ENCODE measurements at regions not wholly inside any gene's neighbourhood (a gene's known extent, or its start where the extent isn't known, plus 50 kb on each side); places are given as distances from the start of the nearest gene placed in this dataset.

- TF ChIP-seq CTCF (optimal IDR thresholded peaks at IDR 0.05 in 1 of 3, IDR thresholded peaks at IDR 0.05 in 1 of 3, conservative IDR thresholded peaks at IDR 0.05 in 1 of 3; ENCODE audit: extremely low read depth in 1 of 3, insufficient read depth in 2 of 3, low read length in 3 of 3) (no peak), EZH2 (IDR thresholded peaks at IDR 0.05; ENCODE audit: low read length) (no peak)
- Histone ChIP-seq H2AFZ (ENCODE audit: control insufficient read depth, low read length) (no peak overlapping the region), H3K9me3 (ENCODE audit: control insufficient read depth, low read depth, low read length) (no peaks in the 10 kb centered on the region), H3K9me1 (ENCODE audit: control insufficient read depth, extremely low read depth, insufficient read depth, low read length) (no peaks in the 10 kb centered on the region), H3K79me2 (ENCODE audit: control insufficient read depth, insufficient read depth, low read length) (no peaks in the 10 kb centered on the region), H3K36me3 (ENCODE audit: control insufficient read depth in 2 of 2, extremely low read depth in 1 of 2, insufficient read depth in 2 of 2, low read length in 2 of 2) (no peaks in the 10 kb centered on the region), H3K4me1 (ENCODE audit: control insufficient read depth, extremely low read depth, insufficient read depth, low read length) (peaks cover 3% of the 10 kb centered on the region), H3K4me3 (ENCODE audit: control insufficient read depth in 2 of 3, extremely low read depth in 1 of 3, insufficient read depth in 2 of 3, low read depth in 1 of 3, low read length in 3 of 3) (no peak overlapping the region), H3K27ac (ENCODE audit: control insufficient read depth, insufficient read depth, low read length) (no peak overlapping the region), H4K20me1 (ENCODE audit: control insufficient read depth, extremely low read depth, insufficient read depth, low read length) (no peaks in the 10 kb centered on the region), H3K9ac (ENCODE audit: control insufficient read depth, extremely low read depth, insufficient read depth, low read length) (no peak overlapping the region), H3K27me3 (ENCODE audit: control insufficient read depth, extremely low read depth, insufficient read depth, low read length) (no peaks in the 10 kb centered on the region), H3K4me2 (ENCODE audit: control insufficient read depth, extremely low read depth, insufficient read depth, low read depth, low read length) (no peak overlapping the region)
- FAIRE-seq: no peak
- DNase-seq (ENCODE audit: low read depth, low spot score): no peak
- dilution Hi-C loops (cut with MboI; ENCODE audit: extremely low pct_ligation_motif_present, low sequenced_read_pairs): no loop called here
Measured at GRCh38 chr7:131145026-131145425, 182.7 kb upstream of the MKLN1 start.

- peaks cover 3% of the 10 kb centered on the region for H3K4me1 ChIP-seq (ENCODE audit: control insufficient read depth, extremely low read depth, insufficient read depth, low read length)
- H3K4me3 ChIP-seq (ENCODE audit: control insufficient read depth in 2 of 3, extremely low read depth in 1 of 3, insufficient read depth in 2 of 3, low read depth in 1 of 3, low read length in 3 of 3): no peak overlapping the region
- H3K9me1 ChIP-seq (ENCODE audit: control insufficient read depth, extremely low read depth, insufficient read depth, low read length): no peaks in the 10 kb centered on the region
- no peak overlapping the region for H3K4me2 ChIP-seq (ENCODE audit: control insufficient read depth, extremely low read depth, insufficient read depth, low read depth, low read length)
- no peaks in the 10 kb centered on the region for H3K9me3 ChIP-seq (ENCODE audit: control insufficient read depth, low read depth, low read length)
- H3K9ac ChIP-seq (ENCODE audit: control insufficient read depth, extremely low read depth, insufficient read depth, low read length): no peak overlapping the region
- no peak for FAIRE-seq
- no peak overlapping the region for H3K27ac ChIP-seq (ENCODE audit: control insufficient read depth, insufficient read depth, low read length)
- no peaks in the 10 kb centered on the region for H3K36me3 ChIP-seq (ENCODE audit: control insufficient read depth in 2 of 2, extremely low read depth in 1 of 2, insufficient read depth in 2 of 2, low read length in 2 of 2)
- H3K27me3 ChIP-seq (ENCODE audit: control insufficient read depth, extremely low read depth, insufficient read depth, low read length): no peaks in the 10 kb centered on the region
- no peak overlapping the region for H2AFZ ChIP-seq (ENCODE audit: control insufficient read depth, low read length)
- dilution Hi-C loops (cut with MboI; ENCODE audit: extremely low pct_ligation_motif_present, low sequenced_read_pairs): no loop called here
- H4K20me1 ChIP-seq (ENCODE audit: control insufficient read depth, extremely low read depth, insufficient read depth, low read length): no peaks in the 10 kb centered on the region
- no peak for DNase-seq (ENCODE audit: low read depth, low spot score)
- no peaks in the 10 kb centered on the region for H3K79me2 ChIP-seq (ENCODE audit: control insufficient read depth, insufficient read depth, low read length)
- TF ChIP-seq EZH2 (IDR thresholded peaks at IDR 0.05; ENCODE audit: low read length) (no peak), CTCF (optimal IDR thresholded peaks at IDR 0.05 in 1 of 3, IDR thresholded peaks at IDR 0.05 in 1 of 3, conservative IDR thresholded peaks at IDR 0.05 in 1 of 3; ENCODE audit: extremely low read depth in 1 of 3, insufficient read depth in 2 of 3, low read length in 3 of 3) (no peak)
Measured at GRCh38 chr7:131145770-131146169, 181.9 kb upstream of the MKLN1 start.

All from keratinocyte (primary cell).